ENCODE measurements at regions not wholly inside any gene's neighbourhood (a gene's known extent, or its start where the extent isn't known, plus 50 kb on each side); places are given as distances from the start of the nearest gene placed in this dataset.

DNA sequence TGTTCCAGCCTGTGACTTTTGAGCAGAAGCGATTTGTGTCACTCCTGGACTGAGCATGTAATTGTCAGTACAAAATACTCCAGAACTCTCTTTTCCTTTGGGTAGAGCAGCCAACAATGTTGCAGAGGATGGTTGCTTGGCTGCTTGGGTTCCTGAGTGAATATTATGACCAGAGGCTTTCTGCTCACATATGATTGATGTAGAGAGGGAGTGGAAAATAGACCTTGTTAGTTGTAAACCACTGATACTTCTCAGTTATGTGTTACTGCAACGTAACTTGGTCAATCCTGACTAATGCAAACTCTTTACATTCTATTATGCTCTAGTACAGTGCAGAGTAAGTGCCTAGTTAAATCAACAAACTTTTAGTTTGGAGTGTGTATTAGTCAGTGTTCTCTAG lies 322.6 kb upstream of the KCNH8 start:
- H3K27ac ChIP-seq: no peak overlapping the region
- TF ChIP-seq, protein P1, sequence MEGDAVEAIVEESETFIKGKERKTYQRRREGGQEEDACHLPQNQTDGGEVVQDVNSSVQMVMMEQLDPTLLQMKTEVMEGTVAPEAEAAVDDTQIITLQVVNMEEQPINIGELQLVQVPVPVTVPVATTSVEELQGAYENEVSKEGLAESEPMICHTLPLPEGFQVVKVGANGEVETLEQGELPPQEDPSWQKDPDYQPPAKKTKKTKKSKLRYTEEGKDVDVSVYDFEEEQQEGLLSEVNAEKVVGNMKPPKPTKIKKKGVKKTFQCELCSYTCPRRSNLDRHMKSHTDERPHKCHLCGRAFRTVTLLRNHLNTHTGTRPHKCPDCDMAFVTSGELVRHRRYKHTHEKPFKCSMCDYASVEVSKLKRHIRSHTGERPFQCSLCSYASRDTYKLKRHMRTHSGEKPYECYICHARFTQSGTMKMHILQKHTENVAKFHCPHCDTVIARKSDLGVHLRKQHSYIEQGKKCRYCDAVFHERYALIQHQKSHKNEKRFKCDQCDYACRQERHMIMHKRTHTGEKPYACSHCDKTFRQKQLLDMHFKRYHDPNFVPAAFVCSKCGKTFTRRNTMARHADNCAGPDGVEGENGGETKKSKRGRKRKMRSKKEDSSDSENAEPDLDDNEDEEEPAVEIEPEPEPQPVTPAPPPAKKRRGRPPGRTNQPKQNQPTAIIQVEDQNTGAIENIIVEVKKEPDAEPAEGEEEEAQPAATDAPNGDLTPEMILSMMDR (IDR thresholded peaks at IDR 0.05): no peak
- no peak for TF ChIP-seq ZFX (IDR thresholded peaks at IDR 0.05; ENCODE audit: borderline replicate concordance)

DNA sequence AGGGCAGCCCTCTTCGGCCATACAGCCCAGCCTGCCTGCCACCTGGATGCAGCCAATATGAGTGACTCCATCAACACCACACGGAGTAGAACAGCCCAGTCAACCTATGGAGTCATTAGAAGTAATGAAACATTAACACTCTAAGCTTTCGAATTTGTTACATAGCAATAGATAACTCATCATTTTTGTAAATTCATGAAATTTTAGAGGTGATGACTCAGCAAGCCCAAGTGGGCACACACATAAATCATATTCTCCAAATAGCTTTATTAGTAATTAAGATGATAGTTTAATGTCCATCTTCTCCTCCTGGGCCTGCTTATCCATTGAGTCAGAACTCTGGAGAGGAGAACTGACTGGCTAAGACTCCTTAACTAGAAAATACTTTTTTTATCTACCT lies 335.0 kb upstream of the KCNH8 start:
- TF ChIP-seq, protein P1 (IDR thresholded peaks at IDR 0.05): no peak
- TF ChIP-seq ZFX (IDR thresholded peaks at IDR 0.05; ENCODE audit: borderline replicate concordance): no peak
- no peak overlapping the region for H3K27ac ChIP-seq

DNA sequence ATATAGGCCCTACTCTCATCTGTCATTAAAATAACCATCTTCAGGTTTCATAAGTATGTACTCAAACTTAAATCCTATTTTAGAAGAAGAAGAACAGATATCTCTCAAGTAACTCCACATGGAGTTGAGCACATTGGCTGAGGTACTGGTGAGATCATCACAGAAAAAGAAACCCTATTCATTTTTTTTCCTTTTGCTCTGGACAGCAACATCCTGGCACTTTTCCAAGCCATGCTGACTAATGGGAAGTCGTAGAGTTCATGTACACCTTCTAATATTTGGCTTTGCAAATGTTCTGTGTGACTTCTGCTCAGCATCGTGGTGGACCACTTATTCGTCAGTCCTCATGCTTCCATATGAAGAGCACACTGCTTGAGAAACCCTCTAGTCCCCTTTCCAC lies 336.0 kb upstream of the KCNH8 start:
- no peak overlapping the region for H3K27ac ChIP-seq
- TF ChIP-seq ZFX (IDR thresholded peaks at IDR 0.05; ENCODE audit: borderline replicate concordance): no peak
- TF ChIP-seq, protein P1 (IDR thresholded peaks at IDR 0.05): no peak

DNA sequence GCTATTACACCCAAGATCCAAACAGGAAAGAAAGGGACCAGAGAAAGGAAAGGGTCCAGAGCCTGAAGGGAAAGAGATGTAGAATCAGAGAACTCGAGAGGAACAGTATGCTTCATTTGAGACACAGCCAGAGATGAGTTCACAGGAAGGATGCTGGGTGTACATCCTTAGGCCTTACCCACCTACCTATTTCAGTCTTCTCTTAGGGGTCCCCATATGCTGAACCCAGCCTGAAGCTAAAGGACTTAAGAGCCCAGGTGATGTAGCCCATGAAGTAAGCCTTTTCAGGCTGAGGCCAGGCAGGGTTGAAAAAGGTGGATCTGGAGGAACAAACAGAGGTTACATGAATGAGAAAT lies 338.0 kb upstream of the KCNH8 start:
- H3K27ac ChIP-seq: no peak overlapping the region
- TF ChIP-seq, protein P1 (IDR thresholded peaks at IDR 0.05): no peak
- no peak for TF ChIP-seq ZFX (IDR thresholded peaks at IDR 0.05; ENCODE audit: borderline replicate concordance)

DNA sequence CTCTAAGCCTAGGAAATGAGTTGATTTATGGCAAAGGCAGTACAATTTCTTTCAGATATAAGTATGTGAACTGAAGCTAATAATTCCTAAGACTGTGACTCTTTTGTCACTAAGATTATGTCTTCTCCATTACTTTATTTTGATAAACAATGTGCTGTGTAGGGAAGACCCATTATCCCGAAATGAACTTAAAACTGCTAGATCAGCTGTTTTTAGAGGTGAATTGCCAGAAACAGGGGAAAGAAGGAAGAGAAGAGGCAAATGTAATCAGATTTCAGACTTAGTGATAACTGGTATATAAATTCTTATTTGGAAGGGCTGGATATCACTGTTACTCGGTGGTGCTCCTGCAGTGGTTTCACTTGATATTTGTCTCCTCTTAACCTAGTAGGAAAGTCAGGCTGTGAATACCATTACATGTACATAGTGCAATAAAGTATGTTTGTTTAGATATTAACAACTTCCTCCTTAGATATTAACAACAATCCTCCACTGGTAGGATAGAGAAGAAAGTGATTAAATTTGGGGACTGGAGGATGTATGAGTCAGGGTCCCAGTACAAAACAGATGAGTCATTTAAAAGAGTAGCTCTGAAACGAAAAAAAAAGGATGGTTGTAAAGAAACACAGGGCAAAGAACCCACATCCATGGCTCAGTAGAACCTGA lies 338.5 kb upstream of the KCNH8 start:
- H3K27ac ChIP-seq: no peak overlapping the region
- TF ChIP-seq, protein P1 (IDR thresholded peaks at IDR 0.05): no peak
- no peak for TF ChIP-seq ZFX (IDR thresholded peaks at IDR 0.05; ENCODE audit: borderline replicate concordance)

DNA sequence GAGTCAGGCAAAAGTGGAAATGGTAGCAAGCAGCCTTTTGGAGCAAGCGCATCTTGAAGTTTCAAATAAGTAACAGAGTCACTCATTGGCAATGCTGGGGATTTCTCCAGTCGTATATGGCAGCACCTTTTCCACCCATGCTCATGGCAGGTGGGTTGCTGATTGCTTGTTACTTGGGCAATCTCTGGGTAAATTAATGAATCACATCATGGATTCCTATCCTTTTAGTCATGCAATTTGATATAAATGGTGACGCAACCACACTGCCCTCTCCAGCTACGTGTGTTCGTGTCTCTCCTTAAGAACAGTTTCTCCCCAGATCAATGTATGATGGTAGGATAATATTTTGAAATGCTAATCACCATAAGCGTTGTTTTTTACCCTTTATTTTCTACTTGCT lies 339.9 kb upstream of the KCNH8 start:
- H3K27ac ChIP-seq: no peak overlapping the region
- no peak for TF ChIP-seq ZFX (IDR thresholded peaks at IDR 0.05; ENCODE audit: borderline replicate concordance)
- TF ChIP-seq, protein P1 (IDR thresholded peaks at IDR 0.05): no peak

DNA sequence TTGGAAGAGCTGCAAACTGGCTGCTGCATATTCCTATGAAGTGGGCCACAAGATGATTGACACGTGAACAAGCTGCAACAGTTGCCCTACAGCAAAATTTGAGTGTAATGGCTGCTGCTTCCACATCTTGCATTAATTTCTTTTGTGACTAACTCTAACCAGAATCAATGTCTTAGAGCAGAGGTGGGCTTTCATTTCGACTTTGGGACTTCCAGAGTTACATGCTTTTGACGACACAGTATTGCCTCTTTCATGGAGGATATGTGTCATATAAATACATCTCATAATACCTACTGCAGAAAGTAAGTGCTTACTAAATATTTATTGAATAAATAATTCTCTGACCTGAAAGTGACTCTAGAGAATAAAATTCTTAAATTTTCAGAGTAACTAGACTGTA lies 340.7 kb upstream of the KCNH8 start:
- H3K27ac ChIP-seq: no peak overlapping the region
- TF ChIP-seq, protein P1 (IDR thresholded peaks at IDR 0.05): no peak
- TF ChIP-seq ZFX (IDR thresholded peaks at IDR 0.05; ENCODE audit: borderline replicate concordance): no peak
